Fibroblast of lung (primary cell): ENCODE measurements at regions not wholly inside any gene's neighbourhood (a gene's known extent, or its start where the extent isn't known, plus 50 kb on each side); places are given as distances from the start of the nearest gene placed in this dataset.

Experiments
- DNase-seq, 2 donors: peaks; one replicate each; pipeline versions ENCODE4 v3.0.0 to v3.0.0-alpha.2; 2010; ENCODE audit warnings: low read depth in 2 of 2
- H2AFZ ChIP-seq: 2 replicates; pipeline ENCODE4 v1.5.1; 2012; ENCODE audit warnings: low read length, control low read depth, inconsistent platforms
- H3K27ac ChIP-seq: 2 replicates; pipeline ENCODE4 v1.5.1; 2011; ENCODE audit warnings: low read length, control low read depth; ENCODE audit not compliant: insufficient read depth
- H3K27me3 ChIP-seq: 2 replicates; pipeline ENCODE4 v1.5.1; 2011; ENCODE audit warnings: mild to moderate bottlenecking, low read length; ENCODE audit not compliant: control insufficient read depth, insufficient read depth
- H3K36me3 ChIP-seq: 2 replicates; pipeline ENCODE4 v1.5.1; 2011; ENCODE audit warnings: low read length; ENCODE audit not compliant: control insufficient read depth, insufficient read depth
- H3K4me1 ChIP-seq: 2 replicates; pipeline ENCODE4 v1.5.1; 2011; ENCODE audit warnings: low read length; ENCODE audit not compliant: control insufficient read depth, insufficient read depth; ENCODE audit errors: extremely low read depth
- H3K4me2 ChIP-seq: 2 replicates; pipeline ENCODE4 v1.5.1; 2011; ENCODE audit warnings: low read length, control low read depth; ENCODE audit not compliant: insufficient read depth; ENCODE audit errors: extremely low read depth
- H3K4me3 ChIP-seq, 4 experiments: fragments of 200-600 bp in 1 of 4; sonication (generic) in 1 of 4; replicated peaks in 1 of 4; 2 replicates each; pipeline ENCODE4 v1.5.1; 2011 to 2016; ENCODE audit warnings: low read length in 4 of 4, low read depth in 3 of 4, mild to moderate bottlenecking in 3 of 4, control low read depth in 2 of 4, inconsistent platforms in 1 of 4, mixed read lengths in 1 of 4; ENCODE audit not compliant: insufficient read depth in 1 of 4; ENCODE audit errors: control extremely low read depth in 1 of 4
- H3K79me2 ChIP-seq: 2 replicates; pipeline ENCODE4 v1.5.1; 2012; ENCODE audit warnings: mild to moderate bottlenecking, low read length, inconsistent platforms; ENCODE audit not compliant: control insufficient read depth, insufficient read depth
- H3K9ac ChIP-seq: 2 replicates; pipeline ENCODE4 v1.5.1; 2011; ENCODE audit warnings: mild to moderate bottlenecking, low read length, control low read depth; ENCODE audit not compliant: insufficient read depth
- H3K9me3 ChIP-seq: 2 replicates; pipeline ENCODE4 v1.5.1; 2012; ENCODE audit warnings: low read depth, low read length; ENCODE audit not compliant: control insufficient read depth, insufficient read depth
- H4K20me1 ChIP-seq: 2 replicates; pipeline ENCODE4 v1.5.1; 2011; ENCODE audit warnings: low read length; ENCODE audit not compliant: control insufficient read depth, insufficient read depth; ENCODE audit errors: extremely low read depth
- CTCF ChIP-seq, 2 donors: IDR thresholded peaks in 1 of 2; conservative IDR thresholded peaks in 1 of 2; 1 replicate in 1 of 2; 2 replicates in 1 of 2; pipeline ENCODE4 v1.5.1; 2011 to 2012; ENCODE audit warnings: low read length in 2 of 2, control low read depth in 1 of 2, inconsistent platforms in 1 of 2, low read depth in 1 of 2, mild to moderate bottlenecking in 1 of 2
- EZH2 ChIP-seq: IDR thresholded peaks from 2 replicates; pipeline ENCODE4 v1.5.1; 2012; ENCODE audit warnings: low read length, control low read depth, mild to moderate bottlenecking; ENCODE audit errors: missing control alignments

DNA sequence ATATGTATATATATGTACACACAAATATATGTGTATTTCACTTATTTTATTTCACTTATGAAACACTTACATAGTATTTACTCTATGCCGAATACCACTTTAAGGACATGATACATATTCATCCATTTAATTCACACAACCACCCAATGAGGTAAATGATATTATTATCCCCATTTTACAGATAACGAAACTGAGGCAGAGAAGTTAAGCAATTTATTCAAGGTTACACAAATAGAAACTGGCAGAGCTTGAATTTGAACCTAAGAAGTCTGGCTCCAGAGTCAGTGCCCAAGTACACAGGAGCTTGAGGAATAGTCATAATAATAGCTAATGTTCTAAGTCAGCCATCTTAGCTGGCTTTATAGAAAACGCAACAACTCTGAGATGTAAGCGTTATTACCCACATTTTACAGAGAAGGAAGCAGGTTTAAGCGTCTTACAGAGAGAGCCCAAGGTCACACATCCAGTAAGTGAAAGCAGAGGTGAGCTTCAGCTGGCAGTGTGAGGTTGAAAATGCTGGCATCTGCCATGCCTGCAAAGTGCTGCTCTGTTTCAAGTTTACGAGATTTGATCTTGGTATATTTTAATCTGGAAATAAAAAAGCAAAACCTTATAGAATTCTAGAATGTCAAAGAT lies 326.9 kb downstream of the LPIN1 start:
- no peak for DNase-seq
- no peak overlapping the region for H3K27ac ChIP-seq
- H2AFZ ChIP-seq: no peak overlapping the region
- no peaks in the 10 kb centered on the region for H3K9me3 ChIP-seq
- H3K4me3 ChIP-seq: no peak overlapping the region
- H3K4me1 ChIP-seq: no peaks in the 10 kb centered on the region
- no peaks in the 10 kb centered on the region for H3K36me3 ChIP-seq
- no peaks in the 10 kb centered on the region for H4K20me1 ChIP-seq
- H3K4me2 ChIP-seq: no peak overlapping the region
- TF ChIP-seq CTCF (conservative IDR thresholded peaks at IDR 0.05 in 1 of 2, IDR thresholded peaks at IDR 0.05 in 1 of 2; ENCODE audit: low read depth in 1 of 2, low read length in 2 of 2) (no peak), EZH2 (no peak)
- no peak overlapping the region for H3K9ac ChIP-seq
- H3K79me2 ChIP-seq: no peaks in the 10 kb centered on the region
- no peaks in the 10 kb centered on the region for H3K27me3 ChIP-seq

DNA sequence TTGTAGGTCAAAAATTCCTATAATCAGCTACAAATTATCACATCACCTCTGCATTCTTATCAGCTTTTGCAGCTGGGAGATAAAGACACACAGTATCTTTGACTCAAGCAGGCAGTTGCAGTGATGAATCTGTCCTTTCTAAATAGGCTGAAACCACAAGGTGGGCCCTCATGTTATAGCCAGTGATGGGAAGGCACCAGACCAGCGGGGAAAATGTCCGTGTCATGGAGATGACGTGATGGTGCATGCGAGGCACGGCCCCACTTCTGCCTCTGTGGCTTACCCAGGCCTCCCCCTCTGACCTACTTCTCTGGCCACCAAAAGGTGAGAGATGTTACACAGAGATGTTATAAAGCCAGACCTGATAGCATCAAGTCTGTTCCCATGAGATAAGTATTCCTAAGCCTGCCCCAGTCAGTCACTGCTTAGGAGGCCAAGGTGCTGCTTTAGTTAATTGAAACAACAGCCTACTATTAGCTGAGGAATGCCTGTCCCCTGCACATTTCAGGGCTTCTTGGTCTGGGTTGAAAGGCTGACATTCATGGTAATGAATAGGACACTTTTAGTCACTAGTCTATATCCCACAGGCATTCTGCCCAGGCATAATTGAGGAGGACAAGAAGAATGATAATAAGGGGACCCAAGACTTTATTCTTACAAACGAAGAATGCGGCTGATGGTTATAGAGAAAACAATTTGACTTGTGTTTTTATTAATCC lies 327.9 kb downstream of the LPIN1 start:
- Histone ChIP-seq H3K27me3 (no peaks in the 10 kb centered on the region), H3K9me3 (no peaks in the 10 kb centered on the region), H3K4me3 (no peak overlapping the region), H4K20me1 (no peaks in the 10 kb centered on the region), H3K4me2 (no peak overlapping the region), H3K79me2 (no peaks in the 10 kb centered on the region), H3K9ac (no peak overlapping the region), H3K27ac (no peak overlapping the region), H2AFZ (no peak overlapping the region), H3K36me3 (no peaks in the 10 kb centered on the region), H3K4me1 (no peaks in the 10 kb centered on the region)
- TF ChIP-seq EZH2 (no peak), CTCF (conservative IDR thresholded peaks at IDR 0.05 in 1 of 2, IDR thresholded peaks at IDR 0.05 in 1 of 2; ENCODE audit: low read depth in 1 of 2, low read length in 2 of 2) (no peak)
- DNase-seq: no peak

DNA sequence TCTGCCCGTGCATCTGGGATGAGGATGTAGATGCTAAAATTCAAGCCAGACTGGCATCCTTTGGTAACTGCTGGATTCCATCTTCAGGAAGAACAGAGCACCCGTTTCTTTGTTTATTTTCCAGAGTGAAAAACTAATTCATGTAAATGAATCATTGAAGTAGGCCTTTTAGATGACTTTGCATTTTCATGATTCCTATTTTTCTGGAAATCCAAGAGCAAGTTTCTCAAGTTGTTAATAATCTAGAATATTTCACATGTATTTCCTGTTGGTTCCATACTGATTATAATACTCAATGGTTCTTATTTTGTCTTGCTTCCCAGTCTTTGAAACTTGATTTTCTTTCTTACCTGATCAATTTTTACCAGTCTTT lies 328.4 kb downstream of the LPIN1 start:
- no peak for DNase-seq
- Histone ChIP-seq H3K27me3 (no peaks in the 10 kb centered on the region), H3K4me2 (no peak overlapping the region), H3K36me3 (no peaks in the 10 kb centered on the region), H3K4me3 (no peak overlapping the region), H2AFZ (no peak overlapping the region), H4K20me1 (no peaks in the 10 kb centered on the region), H3K9me3 (no peaks in the 10 kb centered on the region), H3K9ac (no peak overlapping the region), H3K79me2 (no peaks in the 10 kb centered on the region), H3K4me1 (no peaks in the 10 kb centered on the region), H3K27ac (no peak overlapping the region)
- no peak for TF ChIP-seq CTCF (conservative IDR thresholded peaks at IDR 0.05 in 1 of 2, IDR thresholded peaks at IDR 0.05 in 1 of 2; ENCODE audit: low read depth in 1 of 2, low read length in 2 of 2)
- TF ChIP-seq EZH2: no peak
